ENCODE measurements at regions not wholly inside any gene's neighbourhood (a gene's known extent, or its start where the extent isn't known, plus 50 kb on each side); places are given as distances from the start of the nearest gene placed in this dataset.

GRCh38 chr13:83333614-83334388 lies 548.5 kb downstream of the SLITRK1 start:
- Histone ChIP-seq H3K27me3 (ENCODE audit: control insufficient read depth, insufficient read depth, low read length) (no peaks in the 10 kb centered on the region), H3K4me3 (ENCODE audit: low read depth, low read length) (no peak overlapping the region), H3K36me3 (ENCODE audit: control insufficient read depth, insufficient read depth, low read length) (no peaks in the 10 kb centered on the region)
- DNase-seq (ENCODE audit: low read depth), result no peak
- TF ChIP-seq, protein P1, sequence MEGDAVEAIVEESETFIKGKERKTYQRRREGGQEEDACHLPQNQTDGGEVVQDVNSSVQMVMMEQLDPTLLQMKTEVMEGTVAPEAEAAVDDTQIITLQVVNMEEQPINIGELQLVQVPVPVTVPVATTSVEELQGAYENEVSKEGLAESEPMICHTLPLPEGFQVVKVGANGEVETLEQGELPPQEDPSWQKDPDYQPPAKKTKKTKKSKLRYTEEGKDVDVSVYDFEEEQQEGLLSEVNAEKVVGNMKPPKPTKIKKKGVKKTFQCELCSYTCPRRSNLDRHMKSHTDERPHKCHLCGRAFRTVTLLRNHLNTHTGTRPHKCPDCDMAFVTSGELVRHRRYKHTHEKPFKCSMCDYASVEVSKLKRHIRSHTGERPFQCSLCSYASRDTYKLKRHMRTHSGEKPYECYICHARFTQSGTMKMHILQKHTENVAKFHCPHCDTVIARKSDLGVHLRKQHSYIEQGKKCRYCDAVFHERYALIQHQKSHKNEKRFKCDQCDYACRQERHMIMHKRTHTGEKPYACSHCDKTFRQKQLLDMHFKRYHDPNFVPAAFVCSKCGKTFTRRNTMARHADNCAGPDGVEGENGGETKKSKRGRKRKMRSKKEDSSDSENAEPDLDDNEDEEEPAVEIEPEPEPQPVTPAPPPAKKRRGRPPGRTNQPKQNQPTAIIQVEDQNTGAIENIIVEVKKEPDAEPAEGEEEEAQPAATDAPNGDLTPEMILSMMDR (IDR thresholded peaks at IDR 0.05; ENCODE audit: insufficient read depth, low read length, poor library complexity, severe bottlenecking), result no peak

DNA sequence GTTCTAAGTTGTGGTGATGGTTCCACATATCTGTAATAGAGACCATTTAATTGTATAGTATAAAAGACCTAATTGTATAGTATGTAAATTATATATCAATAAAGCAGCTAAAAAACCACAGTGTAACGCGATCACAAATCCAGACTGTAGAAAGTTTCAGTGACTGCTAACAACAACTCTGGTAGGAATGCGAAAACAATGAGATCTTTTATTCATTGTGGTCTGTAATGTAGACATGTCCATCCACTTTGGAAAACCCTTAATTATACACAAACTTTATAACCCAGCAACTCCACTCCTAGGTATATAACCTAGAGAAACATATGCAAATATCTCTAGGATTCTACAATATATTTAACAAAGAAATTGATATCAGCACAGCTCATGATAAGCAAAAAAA lies 549.5 kb downstream of the SLITRK1 start:
- Histone ChIP-seq H3K27me3 (ENCODE audit: control insufficient read depth, insufficient read depth, low read length) (no peaks in the 10 kb centered on the region), H3K36me3 (ENCODE audit: control insufficient read depth, insufficient read depth, low read length) (no peaks in the 10 kb centered on the region), H3K4me3 (ENCODE audit: low read depth, low read length) (no peak overlapping the region)
- TF ChIP-seq, protein P1 (IDR thresholded peaks at IDR 0.05; ENCODE audit: insufficient read depth, low read length, poor library complexity, severe bottlenecking), result no peak
- DNase-seq (ENCODE audit: low read depth), result no peak

GRCh38 chr13:83327091-83327490 lies 555.2 kb downstream of the SLITRK1 start:
- DNase-seq (ENCODE audit: low read depth), result no peak
- TF ChIP-seq, protein P1 (IDR thresholded peaks at IDR 0.05; ENCODE audit: insufficient read depth, low read length, poor library complexity, severe bottlenecking), result no peak
- Histone ChIP-seq H3K36me3 (ENCODE audit: control insufficient read depth, insufficient read depth, low read length) (no peaks in the 10 kb centered on the region), H3K4me3 (ENCODE audit: low read depth, low read length) (no peak overlapping the region), H3K27me3 (ENCODE audit: control insufficient read depth, insufficient read depth, low read length) (no peaks in the 10 kb centered on the region)

GRCh38 chr13:83325125-83325853 lies 557.0 kb downstream of the SLITRK1 start:
- H3K36me3 ChIP-seq (ENCODE audit: control insufficient read depth, insufficient read depth, low read length), result no peaks in the 10 kb centered on the region
- H3K4me3 ChIP-seq (ENCODE audit: low read depth, low read length), result no peak overlapping the region
- no peaks in the 10 kb centered on the region for H3K27me3 ChIP-seq (ENCODE audit: control insufficient read depth, insufficient read depth, low read length)
- TF ChIP-seq, protein P1 (IDR thresholded peaks at IDR 0.05; ENCODE audit: insufficient read depth, low read length, poor library complexity, severe bottlenecking), result no peak
- DNase-seq (ENCODE audit: low read depth), result no peak

GRCh38 chr13:83311886-83312577 lies 570.2 kb downstream of the SLITRK1 start:
- H3K4me3 ChIP-seq (ENCODE audit: low read depth, low read length), result no peak overlapping the region
- no peaks in the 10 kb centered on the region for H3K27me3 ChIP-seq (ENCODE audit: control insufficient read depth, insufficient read depth, low read length)
- TF ChIP-seq, protein P1 (IDR thresholded peaks at IDR 0.05; ENCODE audit: insufficient read depth, low read length, poor library complexity, severe bottlenecking), result no peak
- DNase-seq (ENCODE audit: low read depth), result no peak
- H3K36me3 ChIP-seq (ENCODE audit: control insufficient read depth, insufficient read depth, low read length), result no peaks in the 10 kb centered on the region
